ENCODE measurements at regions not wholly inside any gene's neighbourhood (a gene's known extent, or its start where the extent isn't known, plus 50 kb on each side); places are given as distances from the start of the nearest gene placed in this dataset.
"Not testable (repeated sequence)": the region's sequence is repeated elsewhere in the genome, so short reads cannot be mapped to it uniquely, and the experiment has no call there.

GRCh38 chr1:236343246-236343870, 50.7 kb upstream of the EDARADD start:
- no peak for DNase-seq

GRCh38 chr1:236342403-236343245, 51.5 kb upstream of the EDARADD start:
- no peak for DNase-seq

- DNase-seq: no peak
These were observed 52.8 kb upstream of the EDARADD start for GRCh38 chr1:236341298-236341697.

- peak; percentile 1 for DNase-seq
These were observed 56.0 kb upstream of the EDARADD start for GRCh38 chr1:236338096-236338495.

GRCh38 chr1:236336084-236336483, 54.3 kb upstream of the ERO1B start:
- DNase-seq: no peak

- DNase-seq: not testable (repeated sequence)
These were observed 53.9 kb upstream of the ERO1B start for GRCh38 chr1:236335633-236336032.

GRCh38 chr1:236334893-236335545, 53.3 kb upstream of the ERO1B start:
- DNase-seq: no peak

- DNase-seq: no peak
These were observed 50.5 kb upstream of the ERO1B start for GRCh38 chr1:236332092-236332758.

Measured in fibroblast of skin of right biceps (primary cell).